ELF-1 (cell line): ENCODE measurements at regions not wholly inside any gene's neighbourhood (a gene's known extent, or its start where the extent isn't known, plus 50 kb on each side); places are given as distances from the start of the nearest gene placed in this dataset.
"Not testable (repeated sequence)": the region's sequence is repeated elsewhere in the genome, so short reads cannot be mapped to it uniquely, and the experiment has no call there.

Source experiments
- DNase-seq: peaks from one replicate; pipeline ENCODE4 v3.0.0-alpha.2; 2016; ENCODE audit warnings: low read depth, low spot score

DNA sequence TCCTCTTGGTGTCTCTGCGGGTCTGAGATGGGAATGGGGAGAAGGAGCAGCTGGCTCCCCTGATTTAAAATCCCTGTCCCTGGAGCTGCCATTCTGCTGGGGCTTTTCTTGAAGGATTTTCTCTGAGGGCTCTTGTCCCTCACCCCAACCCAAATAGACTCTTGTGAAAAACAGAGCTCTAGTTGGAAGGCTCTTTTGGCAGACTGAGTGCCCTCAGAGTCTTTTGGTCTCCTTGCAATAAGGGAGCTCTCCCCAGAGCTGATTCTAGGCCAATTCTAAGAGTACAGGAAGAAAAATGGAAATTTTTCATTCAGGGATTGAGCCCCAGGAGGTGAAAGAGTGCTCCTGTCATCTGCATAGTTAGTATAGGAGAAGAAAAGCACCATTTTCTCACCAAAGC is 238.3 kb downstream of the COG6 start:
- DNase-seq: no peak

DNA sequence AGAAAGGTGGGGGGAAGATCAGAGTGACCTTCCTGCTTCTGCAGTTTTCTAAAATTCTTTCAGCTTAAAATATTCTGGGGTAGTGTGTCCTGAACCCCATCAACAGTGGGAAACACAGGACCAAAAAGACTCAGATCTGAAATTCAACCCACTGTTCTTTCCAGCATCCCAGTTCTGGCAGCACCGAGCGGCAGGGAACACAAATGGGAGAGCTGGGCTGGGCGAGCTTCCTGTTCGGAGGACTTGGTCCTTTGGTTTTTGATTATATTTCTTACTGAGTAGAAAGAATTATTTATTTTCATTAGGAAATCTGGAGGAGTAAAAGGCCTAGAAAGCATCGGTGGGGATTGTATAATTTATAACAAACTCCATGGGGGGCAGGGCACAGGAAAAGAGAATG is 239.1 kb downstream of the COG6 start:
- no peak for DNase-seq

DNA sequence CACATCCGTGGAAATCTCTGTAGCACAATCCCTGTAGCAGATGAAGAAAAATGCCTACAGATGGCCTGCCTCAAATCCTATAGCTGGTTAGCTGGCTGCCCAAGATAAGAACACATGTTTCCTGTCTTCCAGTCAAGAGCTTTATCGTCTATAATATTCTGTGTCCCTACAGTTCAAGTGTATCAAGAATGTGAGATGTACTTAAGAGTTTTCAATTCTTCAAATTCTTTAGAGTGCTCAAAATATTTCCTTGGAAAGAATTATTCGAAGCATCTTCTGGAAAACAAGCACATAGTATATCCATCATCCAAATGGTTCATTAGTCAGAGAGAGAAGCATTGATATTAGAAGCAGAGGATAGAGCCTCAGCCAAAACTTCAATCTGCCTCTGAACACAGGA is 239.8 kb downstream of the COG6 start:
- no peak for DNase-seq

DNA sequence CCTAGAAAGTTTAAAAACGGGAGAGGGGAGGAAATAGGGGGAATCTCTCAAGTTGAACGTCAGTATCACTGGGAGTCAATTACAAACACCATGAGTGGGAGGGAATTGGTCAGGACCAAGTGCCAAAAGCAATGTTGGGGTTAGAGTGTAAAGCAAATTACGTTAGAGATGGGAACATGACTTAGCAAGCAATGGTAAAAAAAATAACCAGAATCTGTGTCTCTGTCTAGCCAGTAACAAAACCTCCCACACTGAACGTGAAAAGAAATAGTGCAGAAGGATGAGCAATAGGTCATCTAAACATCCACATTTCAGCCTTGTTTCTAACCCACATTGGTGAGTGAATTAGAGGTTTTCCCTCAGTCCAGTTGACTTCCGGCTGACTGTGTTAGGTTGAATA is 242.2 kb downstream of the COG6 start:
- no peak for DNase-seq

DNA sequence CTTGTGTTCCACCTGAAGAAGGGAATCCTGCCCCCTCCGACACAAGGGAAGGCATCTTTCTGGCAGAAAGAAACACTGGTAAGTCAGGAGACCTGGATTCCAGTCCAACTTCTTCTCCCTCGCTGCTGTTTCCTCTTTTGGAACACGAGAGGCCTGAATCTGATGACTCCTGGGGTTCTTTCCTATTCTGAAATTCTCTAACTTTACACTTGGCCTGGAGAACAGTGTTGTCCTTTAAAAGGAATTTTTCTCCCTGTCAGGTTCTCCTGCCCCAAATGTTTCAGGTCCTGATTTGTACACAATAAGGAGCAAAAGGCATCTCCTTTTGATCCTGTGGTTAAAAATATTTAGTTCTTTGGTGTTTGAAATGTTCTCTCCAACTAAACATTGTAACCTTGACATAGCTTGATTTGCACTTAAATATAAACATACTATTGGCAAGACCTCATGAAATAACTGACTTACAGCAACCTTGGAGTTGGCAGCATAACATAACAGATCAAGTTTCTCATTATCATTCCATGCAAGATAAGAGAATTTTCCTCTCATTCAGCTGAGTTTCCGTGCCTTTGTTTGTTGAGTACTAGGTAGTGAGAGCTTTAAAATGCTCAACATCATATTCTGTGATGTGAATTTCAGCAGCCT is 244.8 kb downstream of the COG6 start:
- no peak for DNase-seq

DNA sequence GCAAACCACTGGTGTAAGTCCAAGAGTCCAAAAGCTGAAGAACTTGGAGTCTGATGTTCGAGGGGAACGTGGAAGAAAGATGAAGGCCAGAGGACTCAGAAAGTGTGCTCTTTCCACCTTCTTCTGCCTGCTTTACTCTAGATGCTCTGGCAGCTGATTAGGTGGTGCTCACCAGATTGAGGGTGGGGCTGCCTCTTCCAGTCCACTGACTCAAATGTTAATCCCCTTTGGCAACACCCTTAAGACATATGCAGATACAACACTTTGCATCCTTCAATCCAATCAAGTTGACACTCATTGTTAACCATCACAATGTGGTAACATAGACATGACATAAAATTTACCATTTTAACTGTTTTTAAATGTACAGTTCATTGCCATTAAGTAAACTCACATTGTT is 249.5 kb downstream of the COG6 start:
- DNase-seq: no peak

DNA sequence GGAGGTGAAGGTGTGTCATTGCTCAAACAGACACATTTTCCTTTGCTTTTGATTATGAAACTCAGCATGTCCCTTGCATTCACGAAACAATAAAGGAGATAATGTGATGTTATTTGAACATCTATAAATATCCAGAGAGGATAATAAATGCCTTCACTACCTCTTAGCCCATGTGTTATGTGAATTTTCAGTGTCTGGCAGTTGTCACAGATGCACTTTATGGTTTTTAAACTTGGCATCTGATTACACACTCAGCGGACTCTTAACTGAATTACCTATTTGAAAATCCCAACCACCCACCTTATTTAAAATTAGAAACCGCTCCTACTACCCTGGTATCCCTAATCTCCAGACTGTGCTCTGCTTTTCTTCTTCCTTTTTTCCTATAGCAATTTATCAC is 254.2 kb downstream of the COG6 start:
- DNase-seq: no peak

DNA sequence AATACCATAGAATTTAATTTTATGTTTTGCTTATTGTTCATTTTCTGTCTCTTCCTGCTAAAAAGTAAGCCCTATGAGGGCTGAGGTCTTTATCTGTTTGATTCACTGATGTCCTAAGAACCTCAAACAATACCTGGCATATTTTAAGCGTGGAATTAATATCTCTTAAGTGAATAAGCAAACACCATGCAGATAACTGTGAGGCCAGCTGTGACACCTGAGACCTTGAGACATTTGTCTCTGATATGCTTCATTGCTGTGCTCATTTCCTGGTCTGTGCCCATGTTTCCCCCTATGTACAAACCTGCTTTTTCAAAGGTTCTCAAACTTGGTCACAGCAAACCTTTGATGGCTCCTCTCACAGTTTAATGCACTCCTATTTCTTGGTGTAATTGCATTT is 254.6 kb downstream of the COG6 start:
- DNase-seq: no peak

DNA sequence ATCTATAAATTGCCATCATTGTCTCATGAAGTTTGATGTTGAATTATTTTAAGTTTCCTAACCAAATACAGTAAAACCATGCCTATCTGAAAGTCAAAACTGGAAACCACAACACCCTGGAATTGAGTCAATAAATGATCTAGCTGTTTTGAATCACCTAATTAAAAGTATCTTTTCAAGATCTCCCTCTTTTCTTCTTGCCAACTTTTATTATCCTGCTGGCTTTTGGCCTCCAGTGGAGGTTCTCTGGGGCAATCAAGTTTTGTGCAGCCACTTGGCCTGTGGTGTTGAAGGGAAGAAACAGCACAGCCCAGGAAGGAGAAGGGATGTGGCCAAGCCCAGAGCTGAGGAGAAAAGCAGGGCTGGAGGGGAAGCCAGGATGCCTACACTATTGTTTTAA is 255.4 kb downstream of the COG6 start:
- DNase-seq: no peak

DNA sequence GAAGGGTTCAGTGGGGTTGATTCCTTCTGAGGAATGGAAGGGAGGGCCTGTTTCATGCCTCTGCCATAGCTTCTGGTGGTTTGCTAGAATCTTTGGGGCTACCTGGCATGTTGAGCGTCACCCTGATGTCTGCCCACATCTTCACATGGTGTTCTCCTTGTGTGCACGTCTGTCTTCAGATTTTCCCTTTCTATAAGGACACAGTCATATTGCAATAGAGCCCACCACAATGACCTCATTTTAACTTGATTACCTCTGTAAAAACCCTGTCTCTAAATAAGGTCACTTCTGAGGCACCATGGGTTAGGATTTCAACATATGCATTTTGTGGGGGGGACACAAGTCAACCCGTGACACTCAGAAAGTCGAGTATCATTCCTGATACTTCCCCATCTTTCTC is 257.9 kb downstream of the COG6 start:
- no peak for DNase-seq

DNA sequence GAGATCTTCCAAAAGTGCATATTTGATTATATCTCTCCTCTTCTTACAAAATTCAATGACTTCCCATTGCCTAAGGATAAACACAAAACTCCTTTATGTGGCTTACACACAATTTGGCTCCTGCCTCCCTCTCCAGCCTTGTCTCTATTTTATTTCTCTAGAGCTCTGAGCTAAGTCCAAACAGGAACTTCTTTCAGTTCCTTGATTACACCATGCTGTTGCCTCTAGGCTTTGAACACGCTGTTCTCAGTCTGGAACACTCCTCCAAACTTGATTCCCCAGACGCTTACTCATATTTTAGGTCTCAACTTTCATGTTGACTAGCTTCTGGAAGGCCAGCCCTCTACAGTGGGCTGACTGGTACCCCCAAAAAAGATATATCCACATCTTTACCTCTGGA is 258.5 kb downstream of the COG6 start:
- DNase-seq: no peak

DNA sequence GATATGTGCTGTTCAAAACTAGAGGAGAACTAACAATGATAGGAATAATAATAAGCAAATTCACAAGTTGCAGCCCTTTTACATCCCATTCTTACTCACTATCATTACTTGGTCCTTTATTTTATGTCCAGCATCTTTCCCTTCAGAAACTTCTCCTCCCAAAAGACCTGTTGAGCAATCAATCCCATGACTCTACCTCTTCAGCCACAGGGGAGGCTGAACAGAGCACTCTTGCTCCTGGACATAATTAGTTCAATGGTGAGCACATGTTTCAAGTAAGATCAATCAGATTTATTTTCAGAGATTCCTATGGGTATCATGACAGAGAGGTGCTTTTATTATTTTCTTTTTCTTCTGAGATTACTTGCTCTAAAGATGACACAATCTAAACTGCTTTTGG is 260.0 kb downstream of the COG6 start:
- no peak for DNase-seq

DNA sequence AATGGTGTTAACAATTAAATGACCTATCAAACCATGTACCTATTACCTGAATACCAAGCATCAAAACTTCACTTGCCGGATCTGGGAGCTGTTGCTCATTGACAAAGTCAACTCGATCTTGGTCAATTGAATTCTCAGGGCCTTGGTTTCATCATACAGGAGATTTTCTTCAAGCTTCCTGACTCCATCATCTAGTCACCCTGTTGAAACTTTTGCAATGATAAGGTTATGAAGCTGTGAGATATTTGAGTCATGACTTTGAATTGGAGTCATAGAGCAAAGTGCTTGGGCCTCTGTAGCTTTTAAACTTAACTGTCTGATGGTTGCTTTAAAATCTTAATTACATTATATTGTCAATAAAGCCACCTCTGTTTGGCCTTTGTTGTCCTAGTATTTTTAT is 260.9 kb downstream of the COG6 start:
- DNase-seq: no peak

DNA sequence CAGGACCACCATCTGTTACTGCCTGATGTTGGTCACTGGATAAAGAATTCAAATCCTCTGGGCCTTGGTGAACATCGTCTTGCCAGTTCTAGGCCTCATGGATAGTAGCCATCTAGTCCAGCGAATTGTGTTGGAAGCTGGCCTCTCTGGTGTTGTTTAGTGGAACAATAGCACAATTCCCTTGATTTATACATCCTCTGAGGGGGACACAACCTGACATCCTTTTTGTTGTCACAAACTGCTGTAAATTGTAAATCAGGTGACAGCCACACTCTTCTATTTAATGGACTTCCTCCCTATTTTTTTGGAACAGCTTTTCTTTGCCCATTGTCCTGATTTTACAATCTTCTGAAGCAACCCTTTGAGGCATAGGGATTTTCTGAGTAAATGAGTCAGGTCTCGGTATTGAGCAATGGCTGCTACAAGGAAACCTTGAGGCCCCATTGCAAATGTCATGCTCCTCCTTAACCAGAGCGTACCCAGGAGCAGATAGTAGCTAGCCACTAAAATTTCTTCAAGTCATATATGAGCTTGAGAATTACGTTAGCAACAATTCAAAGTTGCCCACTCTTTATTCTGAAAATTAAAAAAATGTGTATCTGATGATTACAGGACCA is 263.3 kb downstream of the COG6 start:
- no peak for DNase-seq

DNA sequence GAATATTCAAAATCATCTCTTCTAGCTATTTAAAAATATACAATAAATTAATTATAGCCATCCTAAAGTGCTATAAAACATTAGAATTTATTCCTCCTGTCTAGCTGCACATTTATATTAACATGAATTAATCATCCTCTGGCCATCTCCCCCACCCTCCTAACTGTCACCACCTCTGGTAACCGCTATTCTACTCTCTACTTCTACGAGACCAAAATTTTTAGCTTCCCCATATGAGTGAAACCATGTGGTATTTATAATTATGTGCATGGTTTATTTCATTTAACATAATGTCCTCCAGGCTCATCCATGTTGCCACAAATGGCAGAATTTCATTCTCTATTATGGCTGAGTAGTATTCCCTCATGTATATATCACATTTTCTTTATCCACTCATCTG is 265.2 kb downstream of the COG6 start:
- no peak for DNase-seq

DNA sequence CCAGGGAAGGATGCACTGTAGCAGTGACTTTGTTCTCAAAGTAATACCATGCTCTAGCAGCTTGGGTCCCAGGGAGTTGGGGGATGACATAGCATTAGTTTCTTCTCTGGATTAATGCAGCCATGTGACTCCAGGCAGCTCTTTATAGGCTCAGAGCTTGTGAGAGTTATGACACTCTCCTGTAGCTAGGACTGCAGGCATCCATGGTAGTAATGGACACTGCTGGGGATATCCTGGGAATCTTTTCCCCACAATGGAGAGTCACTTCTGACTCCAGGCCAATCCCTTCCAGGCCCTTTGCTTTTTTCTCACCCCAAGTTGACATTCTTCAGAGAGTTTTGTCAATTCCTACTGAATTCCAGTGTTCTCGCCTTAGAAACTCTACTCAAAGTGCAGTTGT is 270.9 kb downstream of the COG6 start:
- DNase-seq: no peak

DNA sequence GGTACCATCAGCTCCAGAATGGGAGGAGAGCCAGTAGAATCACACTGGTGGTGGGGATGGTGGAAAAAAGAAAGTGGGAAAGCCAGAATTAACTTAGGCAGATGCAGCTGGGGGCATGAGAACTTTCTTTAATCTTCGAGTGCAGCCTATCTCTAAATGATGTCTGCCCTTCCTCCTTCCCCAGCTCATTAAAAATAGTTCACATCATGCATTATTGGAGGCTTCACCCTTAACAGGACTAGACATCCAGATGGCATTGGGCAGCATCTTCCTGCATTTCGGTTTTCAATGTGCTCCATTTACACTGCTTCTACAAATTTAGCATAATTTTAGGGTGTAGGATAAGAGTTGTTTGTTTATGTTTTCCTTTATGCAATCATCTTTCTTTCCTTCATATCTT is 272.8 kb downstream of the COG6 start:
- DNase-seq: no peak

DNA sequence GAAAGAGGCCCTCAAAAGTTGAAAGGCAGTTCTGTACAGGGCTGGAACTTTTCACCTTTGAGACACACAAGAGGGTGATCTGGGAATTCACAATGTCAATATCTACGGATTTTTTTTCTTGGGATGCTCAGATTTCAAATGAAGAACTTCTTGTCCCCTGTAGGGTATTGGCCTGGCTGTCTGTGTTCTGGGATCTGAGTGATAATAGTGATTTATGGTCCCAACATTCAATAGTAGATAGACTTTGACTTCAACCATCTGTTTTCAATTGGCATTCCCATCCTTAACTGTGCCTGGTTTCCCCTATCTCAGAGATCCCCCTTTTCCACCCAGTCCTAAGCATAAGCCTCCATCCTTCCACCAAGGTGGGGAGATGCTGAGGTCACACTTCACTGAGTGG is 274.1 kb downstream of the COG6 start:
- DNase-seq: no peak

DNA sequence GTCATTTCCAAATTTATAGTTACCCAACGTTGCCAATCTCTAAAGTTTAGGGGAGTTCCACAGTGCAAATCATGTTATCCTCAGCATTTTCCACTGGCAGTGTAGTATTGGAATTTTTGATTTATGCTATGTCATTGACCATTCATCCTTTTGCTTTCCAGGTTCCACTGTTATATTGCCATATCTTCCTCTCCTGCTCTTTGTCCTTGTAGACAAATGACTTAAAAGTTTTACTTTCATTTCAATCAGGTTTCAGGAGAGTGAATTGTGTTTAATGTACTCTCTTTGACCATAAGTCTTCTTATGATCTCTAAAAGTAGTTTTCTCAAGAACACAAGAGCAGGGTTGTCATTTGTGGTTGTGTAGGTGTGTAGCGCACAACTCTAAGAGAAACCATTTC is 274.6 kb downstream of the COG6 start:
- no peak for DNase-seq

DNA sequence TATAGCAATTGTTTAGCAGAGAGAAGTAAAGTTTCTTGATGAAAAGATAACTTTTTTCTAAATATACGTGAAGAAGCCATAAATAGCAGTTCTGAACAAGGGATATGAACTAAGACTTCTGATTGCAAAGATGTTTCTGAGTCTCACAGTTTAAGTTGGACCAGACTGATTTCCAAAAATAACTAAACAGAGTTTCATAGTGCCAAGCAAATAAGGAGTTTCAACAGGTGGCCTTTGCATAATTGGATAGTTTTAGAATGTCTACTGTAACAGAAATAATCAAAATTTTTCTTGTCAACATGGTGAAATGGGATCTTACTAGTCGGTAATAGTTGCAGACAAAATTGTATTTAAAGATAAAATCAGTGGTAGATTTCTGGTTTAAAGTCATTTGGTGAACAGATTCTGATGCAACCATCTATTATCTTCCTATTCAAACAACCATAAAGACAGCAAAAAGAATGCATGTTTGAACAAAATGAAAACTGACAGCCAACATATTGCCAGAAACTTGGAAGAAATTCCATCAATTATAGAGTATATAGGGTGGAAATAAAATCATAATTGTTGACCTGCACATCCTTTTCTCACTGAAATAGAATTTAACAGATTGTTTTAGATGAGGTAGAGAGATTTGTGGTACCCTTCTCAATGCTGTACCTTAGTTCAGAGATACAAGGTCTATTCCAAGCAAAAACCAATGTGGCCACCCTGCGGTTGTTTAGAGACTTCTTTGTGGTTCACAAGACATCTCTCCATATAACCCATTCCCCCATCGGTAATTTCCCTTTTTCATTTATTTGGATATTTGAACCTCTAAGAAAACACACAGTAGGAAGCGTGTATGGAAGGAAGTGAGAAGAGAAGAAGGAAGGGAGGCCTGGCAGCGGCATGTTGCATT is 275.3 kb downstream of the COG6 start:
- DNase-seq: no peak

DNA sequence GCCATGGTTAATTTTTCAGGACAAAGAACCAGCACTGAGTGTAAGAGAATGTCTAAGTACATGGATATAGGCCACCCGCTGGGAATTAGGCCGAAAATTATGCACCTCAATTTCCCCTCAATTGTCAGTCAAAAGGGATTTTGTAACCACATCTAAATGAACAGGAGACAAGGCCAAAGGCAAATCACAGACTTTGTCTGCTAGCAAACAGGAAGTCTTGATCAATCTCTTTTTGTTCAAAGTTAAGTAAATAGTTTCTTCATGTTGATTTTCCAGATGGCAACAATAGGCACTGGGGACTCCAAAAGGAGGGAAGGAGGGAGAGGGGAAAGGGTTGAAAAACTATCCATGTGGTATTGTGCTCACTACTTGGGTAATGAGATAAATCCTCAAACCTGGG is 276.0 kb downstream of the COG6 start:
- no peak for DNase-seq

DNA sequence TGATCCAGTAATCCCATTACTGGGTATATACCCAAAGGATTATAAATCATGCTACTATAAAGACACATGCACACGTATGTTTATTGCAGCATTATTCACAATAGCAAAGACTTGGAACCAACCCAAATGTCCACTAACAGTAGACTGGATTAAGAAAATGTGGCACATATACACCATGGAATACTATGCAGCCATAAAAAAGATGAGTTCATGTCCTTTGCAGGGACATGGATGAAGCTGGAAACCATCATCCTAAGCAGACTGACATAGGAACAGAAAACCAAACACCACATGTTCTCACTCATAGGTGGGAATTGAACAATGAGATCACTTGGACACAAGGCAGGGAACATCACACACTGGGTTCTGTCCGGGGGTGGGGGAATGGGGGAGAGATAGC is 277.1 kb downstream of the COG6 start:
- DNase-seq: not testable (repeated sequence)

DNA sequence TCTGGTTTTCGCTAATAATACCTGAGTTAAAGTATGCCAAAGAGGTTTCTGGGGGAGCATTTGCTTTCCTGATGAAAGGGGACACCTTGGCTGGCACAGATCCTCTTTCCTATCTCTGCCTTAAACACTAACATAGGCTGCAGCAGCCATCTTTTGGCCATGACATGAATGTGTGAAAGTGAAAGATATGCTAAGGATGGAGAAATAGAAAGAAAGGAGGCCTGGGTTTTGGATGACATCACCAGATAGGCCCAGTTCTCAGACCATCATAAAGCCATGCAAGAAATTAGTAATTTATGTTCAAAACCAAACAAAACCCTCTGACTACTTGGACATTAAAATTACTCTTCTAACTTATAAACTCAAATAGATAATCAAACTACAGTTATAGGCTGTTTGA is 279.7 kb downstream of the COG6 start:
- no peak for DNase-seq
